22Rv1 (cell line): ENCODE measurements at regions not wholly inside any gene's neighbourhood (a gene's known extent, or its start where the extent isn't known, plus 50 kb on each side); places are given as distances from the start of the nearest gene placed in this dataset.

ENCODE experiments used
- ZFX ChIP-seq: fragments of 450-650 bp; IDR thresholded peaks from 2 replicates; pipeline ENCODE4 v1.6.1; 2017; ENCODE audit warnings: antibody characterized with exemption, borderline replicate concordance
- TF ChIP-seq, protein P1 (sequence below): fragments of 450-650 bp; IDR thresholded peaks from 2 replicates; pipeline ENCODE4 v1.5.1; 2017; ENCODE audit warnings: mild to moderate bottlenecking

GRCh38 chr2:228688007-228688645 lies 506.6 kb upstream of the SPHKAP start:
- TF ChIP-seq, protein P1, sequence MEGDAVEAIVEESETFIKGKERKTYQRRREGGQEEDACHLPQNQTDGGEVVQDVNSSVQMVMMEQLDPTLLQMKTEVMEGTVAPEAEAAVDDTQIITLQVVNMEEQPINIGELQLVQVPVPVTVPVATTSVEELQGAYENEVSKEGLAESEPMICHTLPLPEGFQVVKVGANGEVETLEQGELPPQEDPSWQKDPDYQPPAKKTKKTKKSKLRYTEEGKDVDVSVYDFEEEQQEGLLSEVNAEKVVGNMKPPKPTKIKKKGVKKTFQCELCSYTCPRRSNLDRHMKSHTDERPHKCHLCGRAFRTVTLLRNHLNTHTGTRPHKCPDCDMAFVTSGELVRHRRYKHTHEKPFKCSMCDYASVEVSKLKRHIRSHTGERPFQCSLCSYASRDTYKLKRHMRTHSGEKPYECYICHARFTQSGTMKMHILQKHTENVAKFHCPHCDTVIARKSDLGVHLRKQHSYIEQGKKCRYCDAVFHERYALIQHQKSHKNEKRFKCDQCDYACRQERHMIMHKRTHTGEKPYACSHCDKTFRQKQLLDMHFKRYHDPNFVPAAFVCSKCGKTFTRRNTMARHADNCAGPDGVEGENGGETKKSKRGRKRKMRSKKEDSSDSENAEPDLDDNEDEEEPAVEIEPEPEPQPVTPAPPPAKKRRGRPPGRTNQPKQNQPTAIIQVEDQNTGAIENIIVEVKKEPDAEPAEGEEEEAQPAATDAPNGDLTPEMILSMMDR = no peak
- TF ChIP-seq ZFX = no peak
